ENCODE measurements at regions not wholly inside any gene's neighbourhood (a gene's known extent, or its start where the extent isn't known, plus 50 kb on each side); places are given as distances from the start of the nearest gene placed in this dataset.
"Not testable (repeated sequence)": the region's sequence is repeated elsewhere in the genome, so short reads cannot be mapped to it uniquely, and the experiment has no call there.

- DNase-seq = no peak
These were observed 353.1 kb upstream of the IRX2 start for GRCh38 chr5:3104429-3105060.

GRCh38 chr5:3103262-3103811 lies 351.9 kb upstream of the IRX2 start:
- no peak for DNase-seq

DNA sequence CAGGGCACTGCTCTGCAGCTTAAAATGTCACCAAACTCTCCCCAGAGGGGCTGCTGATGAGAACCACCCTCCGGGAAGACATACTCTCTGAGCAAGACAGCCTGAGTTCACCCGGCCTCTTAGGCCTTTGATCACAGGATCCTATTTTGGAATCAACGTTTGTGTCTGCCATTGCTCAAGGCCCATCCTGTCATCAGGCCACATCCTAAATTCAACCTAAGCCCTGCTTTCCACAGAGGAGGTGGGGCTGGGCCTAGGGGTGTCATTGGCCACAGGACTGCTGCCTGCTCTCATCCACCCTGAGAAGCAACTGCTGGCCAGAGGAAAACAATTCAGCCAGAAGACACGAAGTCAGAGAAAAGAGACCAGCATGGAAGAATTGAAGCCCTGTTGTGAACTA lies 351.1 kb upstream of the IRX2 start:
- no peak for DNase-seq

DNA sequence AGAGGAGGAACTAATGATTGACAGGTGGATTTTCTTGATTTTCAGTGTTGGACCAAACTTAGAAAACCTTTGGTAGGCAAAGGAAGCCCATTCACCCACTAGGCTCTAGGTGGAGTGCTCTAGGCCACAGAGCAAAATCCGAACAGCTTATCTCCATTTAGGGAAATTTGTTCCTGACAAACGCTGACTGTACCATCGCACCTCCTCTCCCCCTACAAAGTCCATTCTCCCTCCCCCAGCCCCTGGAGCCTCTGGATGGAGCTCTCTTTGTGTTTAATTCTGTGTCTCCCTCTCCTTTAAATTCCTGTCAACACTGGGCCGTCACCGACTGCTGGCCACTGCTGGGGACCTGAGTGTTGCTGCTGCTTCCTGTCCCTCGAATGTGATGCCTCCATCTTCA lies 350.1 kb upstream of the IRX2 start:
- no peak for DNase-seq

GRCh38 chr5:3100921-3101551 lies 349.6 kb upstream of the IRX2 start:
- no peak for DNase-seq

DNA sequence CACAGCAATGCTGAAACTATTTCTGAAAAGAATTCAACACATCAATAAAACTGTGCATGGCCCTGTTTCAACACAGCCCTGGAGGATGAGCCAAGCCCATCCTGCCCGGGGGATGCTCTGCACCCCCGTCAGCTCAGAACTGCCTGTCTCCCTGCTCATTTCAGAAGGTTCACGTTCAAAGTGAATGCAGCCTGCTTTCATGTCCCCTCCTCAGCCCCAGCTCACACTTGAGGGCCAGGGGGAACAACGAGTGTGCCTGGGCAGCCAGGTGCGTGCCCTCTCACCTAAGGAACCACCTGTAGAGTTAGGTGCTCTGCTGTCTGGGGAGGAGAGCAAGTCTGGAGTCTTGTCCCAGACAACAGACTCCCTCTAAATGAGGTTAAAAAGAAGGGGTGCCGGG lies 348.5 kb upstream of the IRX2 start:
- DNase-seq = no peak

- no peak for DNase-seq
These were observed 348.0 kb upstream of the IRX2 start for GRCh38 chr5:3099526-3099925.

DNA sequence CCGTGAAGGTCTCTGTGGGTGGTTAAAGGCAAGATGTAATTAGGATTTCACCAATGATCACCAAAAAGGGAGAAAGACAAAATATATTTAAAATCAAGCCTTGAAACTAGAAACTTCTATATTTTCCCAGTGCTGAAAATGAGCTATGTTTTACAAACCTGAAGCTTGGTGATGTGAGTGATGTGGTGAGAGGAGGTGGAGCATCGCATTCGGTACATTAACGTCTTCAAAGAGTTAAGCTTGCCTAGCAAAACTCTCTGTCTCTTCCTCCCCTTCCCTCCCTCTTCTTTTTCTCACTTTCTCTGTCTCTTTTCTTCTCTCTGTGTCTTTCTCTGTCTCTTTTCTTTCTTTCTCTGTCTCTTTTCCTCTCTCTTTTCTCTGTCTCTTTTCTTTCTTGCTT lies 347.3 kb upstream of the IRX2 start:
- DNase-seq = no peak

- DNase-seq = no peak
These were observed 341.2 kb upstream of the IRX2 start for GRCh38 chr5:3092664-3093063.

DNA sequence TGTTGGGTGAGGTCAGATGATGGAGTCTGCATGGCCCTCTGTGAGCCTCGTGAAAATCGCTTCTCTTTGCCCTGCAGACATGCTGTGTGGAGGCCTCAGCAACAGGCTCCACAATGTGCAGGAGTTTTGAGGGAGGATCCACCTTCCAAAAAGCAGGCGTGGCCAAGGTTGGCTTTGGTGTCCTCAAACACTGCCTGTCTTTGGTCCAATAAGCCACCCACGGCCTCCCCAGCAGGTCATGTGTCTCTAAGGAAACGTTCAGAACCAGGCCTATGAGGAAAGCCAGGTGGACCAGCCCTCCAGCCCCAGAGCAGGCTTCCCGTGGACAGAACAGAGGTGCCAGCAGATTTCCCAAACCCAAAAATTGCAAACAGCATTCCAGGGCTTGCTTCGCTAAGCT lies 340.7 kb upstream of the IRX2 start:
- DNase-seq = no peak

DNA sequence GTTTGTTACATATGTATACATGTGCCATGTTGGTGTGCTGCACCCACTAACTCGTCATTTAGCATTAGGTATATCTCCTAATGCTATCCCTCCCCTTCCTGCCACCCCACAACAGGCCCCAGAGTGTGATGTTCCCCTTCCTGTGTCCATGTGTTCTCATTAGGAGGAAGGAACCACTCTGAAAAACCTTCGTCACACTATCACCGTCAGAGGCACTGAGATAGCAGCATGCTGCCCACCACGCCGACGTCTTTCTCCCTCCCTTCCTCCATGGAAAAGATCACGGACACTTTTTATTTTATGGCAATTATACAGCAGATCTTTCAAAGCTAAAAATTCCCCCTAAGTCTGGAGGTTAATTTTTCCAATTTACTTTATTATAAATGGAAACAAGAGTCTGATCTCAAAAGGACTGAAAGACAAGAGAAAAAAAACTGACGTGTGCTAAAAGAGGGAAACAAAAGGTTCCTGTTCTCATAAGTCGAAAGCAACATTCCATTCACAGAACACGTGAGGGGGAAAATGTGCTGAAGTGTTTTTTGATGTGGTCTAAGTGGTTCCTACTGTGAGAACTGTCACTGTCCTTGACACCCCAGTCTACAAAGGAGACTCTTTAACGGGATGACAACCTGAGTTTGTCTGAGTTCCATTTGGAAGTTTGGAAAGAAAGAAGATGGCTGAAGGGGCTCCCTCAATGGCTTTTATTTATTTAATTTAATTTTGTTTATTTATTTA lies 339.7 kb upstream of the IRX2 start:
- DNase-seq = no peak

GRCh38 chr5:3090305-3090704 lies 338.8 kb upstream of the IRX2 start:
- DNase-seq = not testable (repeated sequence)

- DNase-seq = no peak
These were observed 328.9 kb upstream of the IRX2 start for GRCh38 chr5:3080366-3080765.

DNA sequence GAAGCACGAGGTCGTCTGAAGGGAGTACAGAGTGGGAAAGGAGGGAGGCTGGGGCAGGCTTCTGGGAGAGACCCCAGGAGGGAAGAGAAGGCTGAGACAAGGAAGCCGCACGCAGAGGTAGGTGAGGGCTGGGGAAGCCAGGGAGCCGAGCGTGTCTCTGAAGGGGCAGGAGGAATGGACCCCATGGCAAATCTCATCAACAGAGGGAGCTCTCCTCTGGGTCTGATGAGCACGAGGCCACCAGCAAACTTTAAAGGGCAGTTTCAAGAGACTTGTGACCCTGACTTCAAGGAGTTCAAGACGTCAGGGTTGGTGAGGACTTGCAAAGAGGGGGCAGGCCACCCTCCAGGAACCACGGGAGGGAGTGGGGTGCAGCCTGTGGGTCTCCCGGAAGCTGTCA lies 326.2 kb upstream of the IRX2 start:
- DNase-seq = no peak

- DNase-seq = no peak
These were observed 323.8 kb upstream of the IRX2 start for GRCh38 chr5:3075309-3075708.

- no peak for DNase-seq
These were observed 316.9 kb upstream of the IRX2 start for GRCh38 chr5:3068401-3068800.

DNA sequence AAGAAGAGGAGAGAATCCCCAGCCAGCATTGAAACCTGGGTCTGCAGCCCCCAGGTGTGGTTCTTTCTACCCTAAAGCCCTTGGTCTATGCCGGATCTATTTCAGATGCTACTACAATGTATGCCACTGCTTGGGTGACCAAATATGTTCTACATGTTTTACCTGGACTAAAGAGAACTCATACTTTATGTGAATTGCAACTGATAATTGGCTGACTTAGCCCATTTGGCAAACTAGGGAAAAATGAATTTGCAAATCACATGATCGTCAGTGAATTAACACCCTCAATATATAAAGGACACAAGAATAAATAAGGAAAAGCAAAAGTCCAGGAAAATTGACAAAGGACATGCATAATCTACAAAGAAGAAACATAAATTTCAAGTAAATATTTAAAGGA lies 308.8 kb upstream of the IRX2 start:
- no peak for DNase-seq

- no peak for DNase-seq
These were observed 308.0 kb upstream of the IRX2 start for GRCh38 chr5:3059488-3059887.

- no peak for DNase-seq
These were observed 307.5 kb upstream of the IRX2 start for GRCh38 chr5:3058942-3059341.

DNA sequence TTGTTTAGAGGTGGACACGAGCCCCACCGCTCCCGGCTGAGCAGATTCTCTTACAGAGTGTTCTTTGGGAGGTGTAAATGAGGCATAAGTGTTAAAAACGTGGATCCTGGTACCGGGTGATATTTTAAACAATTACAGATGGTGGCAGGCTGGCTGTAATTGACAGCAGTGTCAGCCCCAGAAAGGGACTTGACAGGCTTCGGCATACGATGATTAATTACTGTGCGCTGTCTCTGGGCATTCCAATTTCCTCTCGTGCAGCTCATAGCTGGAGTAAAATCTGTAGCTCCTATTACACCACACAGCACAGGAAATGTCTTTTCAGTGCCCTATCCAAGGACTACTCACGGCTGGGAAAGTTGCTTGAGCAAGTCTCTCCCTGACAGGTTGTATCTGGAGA lies 305.4 kb upstream of the IRX2 start:
- no peak for DNase-seq

GRCh38 chr5:3051400-3051799 lies 299.9 kb upstream of the IRX2 start:
- no peak for DNase-seq

GRCh38 chr5:3050863-3051262 lies 299.4 kb upstream of the IRX2 start:
- DNase-seq = no peak

DNA sequence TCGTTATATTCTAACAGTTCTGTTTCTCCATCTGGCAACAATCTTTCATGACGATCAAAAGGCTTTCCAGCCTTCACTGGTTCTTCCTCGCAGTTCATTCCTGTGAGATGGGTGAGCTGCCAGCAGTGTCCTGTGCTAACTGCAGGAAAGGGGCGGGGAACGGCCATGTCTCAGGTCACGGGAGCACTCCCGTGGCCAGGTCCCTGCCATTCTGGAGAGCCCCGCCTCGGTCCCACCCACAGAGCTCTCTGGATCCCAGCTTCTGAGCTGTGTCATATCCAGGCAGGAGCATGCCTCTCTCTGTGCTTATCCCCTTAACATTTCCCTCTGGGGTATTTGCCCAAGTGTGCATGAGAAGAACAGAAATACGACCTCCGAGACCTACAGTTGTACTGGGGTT lies 297.8 kb upstream of the IRX2 start:
- no peak for DNase-seq
